H1 (cell line): ENCODE measurements at regions not wholly inside any gene's neighbourhood (a gene's known extent, or its start where the extent isn't known, plus 50 kb on each side); places are given as distances from the start of the nearest gene placed in this dataset.

ENCODE experiments used
- RAD21 ChIP-seq, 2 experiments: IDR thresholded peaks in 1 of 2; conservative IDR thresholded peaks in 1 of 2; 2 replicates each; pipeline ENCODE4 v1.6.1; 2011; ENCODE audit warnings: low read depth in 2 of 2, low read length in 2 of 2, improper control_type of control experiment in 1 of 2, inconsistent platforms in 1 of 2, mild to moderate bottlenecking in 1 of 2, moderate library complexity in 1 of 2
- TF ChIP-seq, protein P1 (sequence below): IDR thresholded peaks from 2 replicates; pipeline ENCODE4 v1.6.1; 2012; ENCODE audit warnings: low read length, inconsistent platforms

DNA sequence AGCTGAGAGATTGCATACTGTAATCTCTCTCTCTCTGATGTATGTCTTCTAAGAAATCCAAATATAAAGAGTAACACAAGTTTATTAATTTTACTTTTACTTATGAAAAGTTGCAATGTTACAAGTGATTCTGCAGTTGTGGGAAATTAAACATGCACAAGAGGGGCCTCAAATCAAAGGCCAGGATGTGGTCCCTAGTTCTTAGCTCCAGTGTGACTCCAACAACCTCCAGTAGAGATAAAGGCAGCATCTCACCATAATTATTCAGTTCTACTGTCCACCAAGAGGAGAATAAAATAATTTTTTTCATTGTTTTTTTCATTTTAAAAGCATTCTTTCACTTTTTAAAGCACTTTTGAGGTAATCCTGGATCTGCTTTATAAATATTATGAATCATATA lies 223.3 kb downstream of the RAP2B start:
- no peak for TF ChIP-seq RAD21 (IDR thresholded peaks at IDR 0.05 in 1 of 2, conservative IDR thresholded peaks at IDR 0.05 in 1 of 2; ENCODE audit: low read depth in 2 of 2, low read length in 2 of 2)
- TF ChIP-seq, protein P1, sequence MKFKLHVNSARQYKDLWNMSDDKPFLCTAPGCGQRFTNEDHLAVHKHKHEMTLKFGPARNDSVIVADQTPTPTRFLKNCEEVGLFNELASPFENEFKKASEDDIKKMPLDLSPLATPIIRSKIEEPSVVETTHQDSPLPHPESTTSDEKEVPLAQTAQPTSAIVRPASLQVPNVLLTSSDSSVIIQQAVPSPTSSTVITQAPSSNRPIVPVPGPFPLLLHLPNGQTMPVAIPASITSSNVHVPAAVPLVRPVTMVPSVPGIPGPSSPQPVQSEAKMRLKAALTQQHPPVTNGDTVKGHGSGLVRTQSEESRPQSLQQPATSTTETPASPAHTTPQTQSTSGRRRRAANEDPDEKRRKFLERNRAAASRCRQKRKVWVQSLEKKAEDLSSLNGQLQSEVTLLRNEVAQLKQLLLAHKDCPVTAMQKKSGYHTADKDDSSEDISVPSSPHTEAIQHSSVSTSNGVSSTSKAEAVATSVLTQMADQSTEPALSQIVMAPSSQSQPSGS = no peak
